Testis (tissue), 2 donors: ENCODE measurements at regions not wholly inside any gene's neighbourhood (a gene's known extent, or its start where the extent isn't known, plus 50 kb on each side); places are given as distances from the start of the nearest gene placed in this dataset.

Experiments used
- DNase-seq: peaks from one replicate; pipeline ENCODE4 v3.0.0-alpha.2; 2019
- H3K27ac ChIP-seq, 2 donors: fragments of 200-600 bp; sonication (generic); one replicate each; pipeline ENCODE4 v1.5.1; 2019
- H3K27me3 ChIP-seq: fragments of 200-600 bp; sonication (generic); one replicate; pipeline ENCODE4 v1.5.1; 2019
- H3K36me3 ChIP-seq: fragments of 200-600 bp; sonication (generic); one replicate; pipeline ENCODE4 v1.5.1; 2017; ENCODE audit warnings: low read depth; ENCODE audit errors: missing control alignments
- H3K4me1 ChIP-seq: fragments of 200-600 bp; sonication (generic); one replicate; pipeline ENCODE4 v1.5.1; 2019
- H3K4me3 ChIP-seq, 2 donors: fragments of 200-600 bp; sonication (generic); one replicate each; pipeline ENCODE4 v1.5.1; 2017 to 2019
- H3K9me3 ChIP-seq: fragments of 200-600 bp; sonication (generic); one replicate; pipeline ENCODE4 v1.5.1; 2017
- CTCF ChIP-seq, 3 experiments: fragments of 450-650 bp in 2 of 3; fragments of 200-600 bp in 1 of 3; sonication (generic) in 1 of 3; IDR thresholded peaks; one replicate each; pipeline ENCODE4 v1.5.1; 2016 to 2019; ENCODE audit warnings: antibody characterized with exemption in 3 of 3, mild to moderate bottlenecking in 2 of 3, moderate library complexity in 1 of 3
- POLR2A ChIP-seq: fragments of 450-650 bp; IDR thresholded peaks from one replicate; pipeline ENCODE4 v1.6.1; 2017; ENCODE audit warnings: antibody characterized with exemption, mild to moderate bottlenecking, moderate library complexity
- WGBS, 2 donors: methylation state at CpG; one replicate each; pipeline ENCODE4 v1.1.5; 2018; 5-methylcytosine and 5-hydroxymethylcytosine counted together
- intact Hi-C: fragments of 100-400 bp; cut with DNase I; formaldehyde crosslinking; loops from one replicate; pipeline ENCODE4 v1.15.1; 2023; ENCODE audit warnings: low total_unique reads

- H3K36me3 ChIP-seq, result no peaks in the 10 kb centered on the region
- intact Hi-C loops, result no loop called here
- DNase-seq, result no peak
- no peaks in the 10 kb centered on the region for H3K4me1 ChIP-seq
- H3K4me3 ChIP-seq, result no peak overlapping the region
- no peaks in the 10 kb centered on the region for H3K27me3 ChIP-seq
- no peaks in the 10 kb centered on the region for H3K9me3 ChIP-seq
- WGBS, 2 donors, result 87 to 90% methylated on average over 6 of the region's 6 CpGs
- H3K27ac ChIP-seq, result no peak overlapping the region
- no peak for TF ChIP-seq CTCF (IDR thresholded peaks at IDR 0.05)
- no peak for TF ChIP-seq POLR2A
These were observed 183.5 kb downstream of the MATN1 start for GRCh38 chr1:30539884-30540283.

GRCh38 chr1:30538993-30539867, 184.2 kb downstream of the MATN1 start:
- Histone ChIP-seq H3K4me3 (no peak overlapping the region), H3K27ac (no peak overlapping the region), H3K9me3 (no peaks in the 10 kb centered on the region), H3K36me3 (no peaks in the 10 kb centered on the region), H3K27me3 (no peaks in the 10 kb centered on the region), H3K4me1 (no peaks in the 10 kb centered on the region)
- TF ChIP-seq CTCF (IDR thresholded peaks at IDR 0.05) (no peak), POLR2A (no peak)
- 72 to 80% methylated on average over 5 to 8 of the region's 8 CpGs for WGBS, 2 donors
- DNase-seq, result no peak
- intact Hi-C loops, result no loop called here

- TF ChIP-seq CTCF (IDR thresholded peaks at IDR 0.05) (no peak), POLR2A (no peak)
- H3K4me1 ChIP-seq, result no peaks in the 10 kb centered on the region
- H3K9me3 ChIP-seq, result no peaks in the 10 kb centered on the region
- no peak overlapping the region for H3K27ac ChIP-seq
- H3K27me3 ChIP-seq, result no peaks in the 10 kb centered on the region
- 65 to 66% methylated on average over 7 to 12 of the region's 12 CpGs for WGBS, 2 donors
- DNase-seq, result no peak
- no peaks in the 10 kb centered on the region for H3K36me3 ChIP-seq
- intact Hi-C loops, result no loop called here
- H3K4me3 ChIP-seq, result no peak overlapping the region
These were observed 185.0 kb downstream of the MATN1 start for GRCh38 chr1:30538226-30538992.

GRCh38 chr1:30537279-30537678, 186.1 kb downstream of the MATN1 start:
- TF ChIP-seq CTCF (IDR thresholded peaks at IDR 0.05) (no peak), POLR2A (no peak)
- H3K27me3 ChIP-seq, result no peaks in the 10 kb centered on the region
- H3K36me3 ChIP-seq, result no peaks in the 10 kb centered on the region
- no peak overlapping the region for H3K27ac ChIP-seq
- no peaks in the 10 kb centered on the region for H3K4me1 ChIP-seq
- H3K4me3 ChIP-seq, result no peak overlapping the region
- no peak for DNase-seq
- H3K9me3 ChIP-seq, result no peaks in the 10 kb centered on the region
- intact Hi-C loops, result no loop called here
- 60 to 84% methylated on average over 3 of the region's 3 CpGs for WGBS, 2 donors
